Left colon (tissue), 2 donors: ENCODE measurements at regions not wholly inside any gene's neighbourhood (a gene's known extent, or its start where the extent isn't known, plus 50 kb on each side); places are given as distances from the start of the nearest gene placed in this dataset.
"Not testable (repeated sequence)": the region's sequence is repeated elsewhere in the genome, so short reads cannot be mapped to it uniquely, and the experiment has no call there.

Experiments used
- ATAC-seq: fragments of 200-7000 bp; cut with Tn5 transposase; one replicate; pipeline ENCODE4 v1.9.1; 2020; ENCODE audit warnings: mild to moderate bottlenecking, moderate library complexity
- DNase-seq, 2 donors: peaks; one replicate each; pipeline ENCODE4 v3.0.0-alpha.2; 2020
- intact Hi-C, 2 donors: fragments of 100-400 bp; cut with DNase I in 1 of 2; cut with micrococcal nuclease in 1 of 2; formaldehyde crosslinking; loops; one replicate each; pipeline versions ENCODE4 v1.11.2 to v1.14.0; 2022; cut with DNase I, micrococcal nuclease
- donor health status: DM: no; HTN: no; CAD: no.
- donor health status: DM: yes; HTN: yes; CAD: no.

- intact Hi-C loops: no loop called here
- ATAC-seq: no peak
- DNase-seq: no peak
Measured at GRCh38 chr5:30458681-30459080, 734.8 kb upstream of the CDH6 start.

- DNase-seq, ATAC-seq, intact Hi-C loops: not testable (repeated sequence)
Measured at GRCh38 chr5:30455484-30455883, 738.0 kb upstream of the CDH6 start.

- intact Hi-C loops: no loop called here
- no peak for ATAC-seq
Measured at GRCh38 chr5:30453168-30453567, 740.3 kb upstream of the CDH6 start.

GRCh38 chr5:30450153-30450552 is 743.3 kb upstream of the CDH6 start:
- intact Hi-C loops: no loop called here
- ATAC-seq (no peak), DNase-seq (no peak)

More at GRCh38 chr5:30453168-30453567, 740.3 kb upstream of the CDH6 start:
- DNase-seq: no peak

- no peak for DNase-seq
- ATAC-seq: no peak
- intact Hi-C loops: no loop called here
Measured at GRCh38 chr5:30447431-30447830, 746.1 kb upstream of the CDH6 start.

GRCh38 chr5:30446456-30446855 is 747.0 kb upstream of the CDH6 start:
- ATAC-seq: no peak
- DNase-seq: no peak
- intact Hi-C loops: no loop called here

- DNase-seq (no peak), ATAC-seq (no peak)
- intact Hi-C loops: no loop called here
Measured at GRCh38 chr5:30438785-30439184, 754.7 kb upstream of the CDH6 start.

GRCh38 chr5:30436691-30437090 is 756.8 kb upstream of the CDH6 start:
- ATAC-seq: no peak
- DNase-seq: no peak
- intact Hi-C loops: no loop called here

- intact Hi-C loops, ATAC-seq: not testable (repeated sequence)
- DNase-seq: peak; percentile 23 to 24
Measured at GRCh38 chr5:30428866-30429407, 764.5 kb upstream of the CDH6 start.

- intact Hi-C loops: no loop called here
- no peak for DNase-seq
- ATAC-seq: no peak
Measured at GRCh38 chr5:30414078-30414477, 779.4 kb upstream of the CDH6 start.

GRCh38 chr5:30413540-30413939 is 779.9 kb upstream of the CDH6 start:
- DNase-seq: no peak
- ATAC-seq: no peak
- intact Hi-C loops: no loop called here

GRCh38 chr5:30405821-30406220 is 787.7 kb upstream of the CDH6 start:
- intact Hi-C loops: no loop called here
- DNase-seq (no peak), ATAC-seq (no peak)

- DNase-seq (peak in 1 of 2 donors; percentile 59), ATAC-seq (peak; percentile 54)
- intact Hi-C loops: no loop called here
Measured at GRCh38 chr5:30401479-30402058, 791.9 kb upstream of the CDH6 start.

- ATAC-seq: no peak
- intact Hi-C loops: no loop called here
- no peak for DNase-seq
Measured at GRCh38 chr5:30398423-30398822, 795.1 kb upstream of the CDH6 start.

GRCh38 chr5:30392897-30393296 is 800.6 kb upstream of the CDH6 start:
- intact Hi-C loops: no loop called here
- ATAC-seq: no peak
- no peak for DNase-seq

- intact Hi-C loops: no loop called here
- ATAC-seq (no peak), DNase-seq (no peak)
Measured at GRCh38 chr5:30390095-30390494, 803.4 kb upstream of the CDH6 start.

- no peak for ATAC-seq
- intact Hi-C loops: no loop called here
- no peak for DNase-seq
Measured at GRCh38 chr5:30387974-30388632, 805.4 kb upstream of the CDH6 start.

GRCh38 chr5:30385754-30386153 is 807.7 kb upstream of the CDH6 start:
- intact Hi-C loops: no loop called here
- no peak for ATAC-seq
- DNase-seq: no peak

- ATAC-seq: no peak
- intact Hi-C loops: no loop called here
- no peak for DNase-seq
Measured at GRCh38 chr5:30384171-30384570, 809.3 kb upstream of the CDH6 start.

- no peak for ATAC-seq
- intact Hi-C loops: no loop called here
Measured at GRCh38 chr5:30380228-30380627, 813.3 kb upstream of the CDH6 start.

GRCh38 chr5:30376848-30377247 is 816.6 kb upstream of the CDH6 start:
- no peak for DNase-seq
- ATAC-seq: no peak
- intact Hi-C loops: no loop called here

More at GRCh38 chr5:30380228-30380627, 813.3 kb upstream of the CDH6 start:
- DNase-seq: no peak
